PC-3 (cell line): ENCODE measurements at regions not wholly inside any gene's neighbourhood (a gene's known extent, or its start where the extent isn't known, plus 50 kb on each side); places are given as distances from the start of the nearest gene placed in this dataset.

Experiments used
- EZH2 ChIP-seq: fragments of 300-600 bp; sonication (generic); IDR thresholded peaks from one replicate; pipeline ENCODE4 v1.6.1; 2017; ENCODE audit warnings: antibody characterized with exemption, mild to moderate bottlenecking, low read length; ENCODE audit not compliant: unreplicated experiment
- TF ChIP-seq, protein P1 (sequence below): fragments of 300-600 bp; sonication (generic); conservative IDR thresholded peaks from 2 replicates; pipeline ENCODE4 v1.5.1; 2017; ENCODE audit warnings: antibody characterized with exemption, low read depth, mild to moderate bottlenecking, low read length

DNA sequence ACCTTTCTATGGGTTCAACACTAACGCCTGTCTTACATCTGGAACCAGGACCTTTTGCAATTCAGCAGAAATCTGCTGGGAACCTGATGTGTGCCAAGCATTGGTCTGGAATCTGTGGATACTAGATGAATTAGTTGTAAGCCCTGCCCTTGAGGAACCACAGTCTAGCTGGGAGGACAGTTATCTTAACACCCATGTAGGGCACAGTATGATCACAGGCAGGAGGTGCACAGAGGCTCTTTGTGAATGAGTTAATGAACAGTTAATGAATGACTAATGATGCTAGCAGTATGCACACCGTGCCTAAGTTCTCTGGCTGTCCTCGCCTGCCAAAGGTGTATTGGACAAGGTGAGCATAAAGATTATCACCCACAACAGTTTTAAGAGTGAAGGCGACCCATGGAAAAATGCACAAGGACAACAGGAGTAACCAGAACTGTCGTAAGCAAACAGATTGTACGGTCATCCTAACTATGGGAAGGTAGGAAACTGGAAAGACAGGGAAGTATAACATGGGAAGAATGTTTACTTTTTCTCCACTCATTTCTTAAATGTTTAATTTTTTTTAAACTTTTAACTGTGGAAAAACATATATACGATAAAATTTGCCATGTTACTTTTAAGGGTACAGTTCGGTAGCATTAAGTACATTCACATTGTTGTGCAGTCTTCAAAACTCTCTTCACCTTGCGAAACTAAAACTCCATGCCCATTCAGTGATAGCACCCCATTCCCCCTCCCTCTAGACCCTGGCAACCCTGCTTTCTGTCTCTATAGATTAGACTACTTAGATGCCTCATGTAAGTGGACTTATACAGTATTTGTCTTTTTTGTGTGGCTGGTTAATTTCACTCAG lies 139.9 kb downstream of the CXCL12 start:
- TF ChIP-seq, protein P1, sequence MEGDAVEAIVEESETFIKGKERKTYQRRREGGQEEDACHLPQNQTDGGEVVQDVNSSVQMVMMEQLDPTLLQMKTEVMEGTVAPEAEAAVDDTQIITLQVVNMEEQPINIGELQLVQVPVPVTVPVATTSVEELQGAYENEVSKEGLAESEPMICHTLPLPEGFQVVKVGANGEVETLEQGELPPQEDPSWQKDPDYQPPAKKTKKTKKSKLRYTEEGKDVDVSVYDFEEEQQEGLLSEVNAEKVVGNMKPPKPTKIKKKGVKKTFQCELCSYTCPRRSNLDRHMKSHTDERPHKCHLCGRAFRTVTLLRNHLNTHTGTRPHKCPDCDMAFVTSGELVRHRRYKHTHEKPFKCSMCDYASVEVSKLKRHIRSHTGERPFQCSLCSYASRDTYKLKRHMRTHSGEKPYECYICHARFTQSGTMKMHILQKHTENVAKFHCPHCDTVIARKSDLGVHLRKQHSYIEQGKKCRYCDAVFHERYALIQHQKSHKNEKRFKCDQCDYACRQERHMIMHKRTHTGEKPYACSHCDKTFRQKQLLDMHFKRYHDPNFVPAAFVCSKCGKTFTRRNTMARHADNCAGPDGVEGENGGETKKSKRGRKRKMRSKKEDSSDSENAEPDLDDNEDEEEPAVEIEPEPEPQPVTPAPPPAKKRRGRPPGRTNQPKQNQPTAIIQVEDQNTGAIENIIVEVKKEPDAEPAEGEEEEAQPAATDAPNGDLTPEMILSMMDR = no peak
- no peak for TF ChIP-seq EZH2
